ENCODE measurements at regions not wholly inside any gene's neighbourhood (a gene's known extent, or its start where the extent isn't known, plus 50 kb on each side); places are given as distances from the start of the nearest gene placed in this dataset.
"Not testable (repeated sequence)": the region's sequence is repeated elsewhere in the genome, so short reads cannot be mapped to it uniquely, and the experiment has no call there.

DNA sequence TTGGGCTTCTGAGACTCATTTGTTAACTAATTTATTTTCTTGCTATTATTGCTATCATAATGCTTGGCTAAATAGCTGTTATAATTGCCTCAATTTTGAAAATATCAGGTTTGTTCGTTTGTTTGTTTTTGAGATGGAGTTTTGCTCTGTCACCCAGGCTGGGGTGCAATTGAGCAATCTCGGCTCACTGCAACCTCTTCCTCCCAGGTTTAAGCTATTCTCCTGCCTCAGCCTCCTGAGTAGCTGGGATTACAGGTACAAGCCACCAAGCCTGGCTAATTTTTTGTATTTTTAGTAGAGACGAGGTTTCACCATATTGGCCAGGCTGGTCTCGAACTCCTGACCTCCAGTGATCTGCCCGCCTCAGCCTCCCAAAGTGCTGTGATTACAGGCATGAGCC, 75.0 kb downstream of the ARRDC3 start:
- TF ChIP-seq, protein P1, sequence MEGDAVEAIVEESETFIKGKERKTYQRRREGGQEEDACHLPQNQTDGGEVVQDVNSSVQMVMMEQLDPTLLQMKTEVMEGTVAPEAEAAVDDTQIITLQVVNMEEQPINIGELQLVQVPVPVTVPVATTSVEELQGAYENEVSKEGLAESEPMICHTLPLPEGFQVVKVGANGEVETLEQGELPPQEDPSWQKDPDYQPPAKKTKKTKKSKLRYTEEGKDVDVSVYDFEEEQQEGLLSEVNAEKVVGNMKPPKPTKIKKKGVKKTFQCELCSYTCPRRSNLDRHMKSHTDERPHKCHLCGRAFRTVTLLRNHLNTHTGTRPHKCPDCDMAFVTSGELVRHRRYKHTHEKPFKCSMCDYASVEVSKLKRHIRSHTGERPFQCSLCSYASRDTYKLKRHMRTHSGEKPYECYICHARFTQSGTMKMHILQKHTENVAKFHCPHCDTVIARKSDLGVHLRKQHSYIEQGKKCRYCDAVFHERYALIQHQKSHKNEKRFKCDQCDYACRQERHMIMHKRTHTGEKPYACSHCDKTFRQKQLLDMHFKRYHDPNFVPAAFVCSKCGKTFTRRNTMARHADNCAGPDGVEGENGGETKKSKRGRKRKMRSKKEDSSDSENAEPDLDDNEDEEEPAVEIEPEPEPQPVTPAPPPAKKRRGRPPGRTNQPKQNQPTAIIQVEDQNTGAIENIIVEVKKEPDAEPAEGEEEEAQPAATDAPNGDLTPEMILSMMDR (IDR thresholded peaks at IDR 0.05): not testable (repeated sequence)
- TF ChIP-seq POLR2A (IDR thresholded peaks at IDR 0.05): not testable (repeated sequence)

All from heart left ventricle (tissue), 13 donors.